Kidney capillary endothelial cell (primary cell): ENCODE measurements at regions not wholly inside any gene's neighbourhood (a gene's known extent, or its start where the extent isn't known, plus 50 kb on each side); places are given as distances from the start of the nearest gene placed in this dataset.
"Not testable (repeated sequence)": the region's sequence is repeated elsewhere in the genome, so short reads cannot be mapped to it uniquely, and the experiment has no call there.

ENCODE experiments used
- DNase-seq: peaks from one replicate; pipeline ENCODE4 v3.0.0-alpha.2; 2018; ENCODE audit warnings: low spot score

DNA sequence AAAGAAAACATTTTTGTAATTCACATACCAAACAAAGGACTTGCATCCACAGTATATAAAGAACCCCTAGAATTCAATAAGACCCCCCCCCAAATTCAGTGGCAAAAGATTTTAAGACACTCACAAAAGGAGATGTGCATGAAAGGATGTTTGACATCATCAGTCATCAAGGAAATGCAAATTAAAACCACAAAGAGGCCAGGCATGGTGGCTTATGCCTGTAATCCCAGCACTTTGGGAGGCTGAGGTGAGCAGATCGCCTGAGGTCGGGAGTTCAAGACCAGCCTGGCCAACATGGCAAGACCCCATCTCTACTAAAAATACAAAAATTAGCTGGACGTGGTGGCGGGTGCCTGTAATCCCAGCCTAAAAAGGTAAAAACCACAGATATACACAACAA is 61.3 kb downstream of the AIPL1 start:
- not testable (repeated sequence) for DNase-seq

DNA sequence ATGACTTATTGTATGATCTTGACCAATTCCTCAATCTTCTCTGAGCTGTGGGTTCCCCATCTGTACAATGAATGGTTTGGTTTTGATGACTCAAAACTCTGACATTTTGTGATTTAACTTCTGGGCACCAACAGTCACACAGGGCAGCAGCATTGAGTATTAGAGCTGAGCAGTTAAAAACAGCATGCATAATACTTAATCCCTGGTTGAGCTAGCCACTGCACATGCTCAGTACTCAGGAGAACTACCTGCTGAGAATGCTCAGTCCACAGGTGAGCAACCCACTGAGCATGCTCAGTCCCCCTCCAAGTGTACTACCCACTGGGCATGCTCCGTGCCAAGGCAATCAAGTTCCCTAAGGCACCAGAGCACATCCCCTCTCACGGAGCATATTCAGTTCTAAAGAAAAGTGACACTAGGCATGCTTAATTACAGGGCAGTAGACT is 68.7 kb downstream of the AIPL1 start:
- no peak for DNase-seq

DNA sequence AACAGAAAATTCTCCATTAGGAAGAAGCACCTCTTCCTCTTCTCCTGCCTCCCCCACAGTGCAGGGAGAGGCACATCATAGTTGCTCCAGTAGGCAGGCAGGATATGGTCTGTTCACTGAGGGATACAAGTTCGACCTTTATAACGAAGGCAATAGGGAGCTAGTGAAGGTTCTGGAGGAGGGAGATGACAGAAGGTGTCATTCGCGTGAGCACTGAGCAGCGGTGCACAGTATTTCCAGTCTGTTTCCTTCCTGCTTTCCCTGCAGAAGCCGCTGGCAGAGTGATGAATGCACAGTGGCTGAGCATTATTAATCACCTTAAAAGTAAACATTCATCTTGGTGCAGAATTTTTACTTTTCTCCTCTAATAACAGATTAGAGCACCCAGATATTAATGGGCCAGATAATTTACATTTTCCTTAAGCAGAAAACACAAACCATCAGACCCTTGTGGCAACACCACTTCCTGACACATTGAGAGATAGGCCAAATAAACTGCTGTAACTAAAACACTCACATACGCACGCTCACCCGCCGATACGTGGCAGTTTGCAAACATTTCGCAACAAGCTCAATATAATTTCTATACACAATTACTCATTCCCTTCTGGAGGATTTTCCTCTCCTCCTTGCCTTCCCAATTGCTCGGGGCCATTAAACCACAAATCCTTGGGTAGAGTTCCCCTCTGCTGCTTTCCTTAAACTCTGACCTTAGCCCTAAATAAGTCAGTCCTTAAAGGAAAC is 69.5 kb downstream of the AIPL1 start:
- no peak for DNase-seq

DNA sequence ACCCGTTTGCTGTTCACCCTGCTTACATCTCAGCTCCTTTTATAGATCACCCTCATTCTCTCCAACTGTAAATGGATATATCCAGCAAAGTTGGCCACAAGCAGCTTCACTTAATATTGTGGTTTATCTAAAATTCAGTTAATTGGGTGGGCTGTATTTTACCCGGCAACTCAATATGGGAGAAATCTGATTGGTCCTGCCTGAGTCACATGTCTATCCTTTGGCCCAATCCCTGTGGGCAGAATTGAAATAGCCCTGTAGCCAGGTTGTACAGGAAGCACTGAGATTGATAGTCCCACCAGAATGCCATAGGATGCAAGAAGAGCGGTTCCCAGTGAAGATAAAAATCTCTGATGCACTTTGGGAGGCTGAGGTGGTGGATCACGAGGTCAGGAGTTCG is 73.2 kb downstream of the AIPL1 start:
- DNase-seq = peak; percentile 20

DNA sequence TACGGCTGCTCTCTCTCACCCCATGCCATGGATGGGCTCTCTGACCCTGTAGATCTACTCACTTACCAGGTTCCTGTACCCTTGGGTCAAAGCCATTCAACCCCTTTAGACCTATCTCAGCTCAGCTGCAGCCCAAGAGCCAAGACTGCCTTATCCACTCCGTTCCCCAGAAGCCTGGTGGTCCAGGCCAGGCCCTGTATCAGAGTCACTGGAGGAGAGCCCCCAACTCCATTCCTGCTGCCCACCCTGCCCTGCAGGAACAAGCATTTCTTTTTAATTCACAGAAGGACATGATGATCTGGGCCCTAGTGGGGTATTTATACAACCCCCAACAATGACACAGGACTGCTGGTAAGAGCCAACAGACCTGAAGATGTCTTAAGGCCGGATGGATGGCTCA is 76.8 kb downstream of the AIPL1 start:
- DNase-seq = no peak

DNA sequence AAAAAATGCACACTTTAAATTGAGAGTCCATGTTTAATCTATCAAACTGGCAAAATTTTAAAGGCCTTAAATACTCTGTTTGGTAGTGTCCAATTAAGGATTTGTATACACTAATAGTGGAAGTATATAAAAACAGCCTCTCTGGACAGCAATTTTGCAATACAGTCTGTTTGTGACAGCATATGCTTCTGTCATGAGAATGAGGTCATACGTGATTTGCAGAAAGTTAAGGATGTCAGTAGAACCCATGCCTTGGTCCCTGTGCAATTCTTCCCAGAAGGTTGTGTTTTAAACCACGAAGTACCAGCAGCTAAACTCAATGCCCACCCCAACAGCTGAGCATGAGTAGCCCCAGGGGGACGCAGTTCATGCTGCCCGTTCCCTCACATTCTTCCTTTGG is 78.4 kb downstream of the AIPL1 start:
- no peak for DNase-seq

DNA sequence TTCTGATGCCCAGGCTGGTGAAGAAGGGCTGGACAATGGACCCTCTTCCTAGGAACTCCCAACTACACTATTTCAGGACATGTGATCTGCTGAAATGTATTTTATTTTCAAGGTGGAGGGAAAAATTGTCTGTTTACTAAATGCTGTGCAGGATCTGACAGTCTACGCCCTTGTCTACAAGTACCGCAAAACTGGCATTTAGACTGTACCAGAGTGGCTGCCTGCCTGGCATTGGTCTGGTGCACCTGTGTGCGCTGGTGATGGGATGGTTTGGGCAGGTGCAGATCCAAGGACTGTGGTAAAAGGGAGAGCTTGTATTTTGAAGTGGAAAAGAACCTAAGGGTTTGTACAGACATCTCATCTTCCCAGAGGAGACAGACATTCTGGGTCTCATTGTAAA is 79.7 kb downstream of the AIPL1 start:
- no peak for DNase-seq

DNA sequence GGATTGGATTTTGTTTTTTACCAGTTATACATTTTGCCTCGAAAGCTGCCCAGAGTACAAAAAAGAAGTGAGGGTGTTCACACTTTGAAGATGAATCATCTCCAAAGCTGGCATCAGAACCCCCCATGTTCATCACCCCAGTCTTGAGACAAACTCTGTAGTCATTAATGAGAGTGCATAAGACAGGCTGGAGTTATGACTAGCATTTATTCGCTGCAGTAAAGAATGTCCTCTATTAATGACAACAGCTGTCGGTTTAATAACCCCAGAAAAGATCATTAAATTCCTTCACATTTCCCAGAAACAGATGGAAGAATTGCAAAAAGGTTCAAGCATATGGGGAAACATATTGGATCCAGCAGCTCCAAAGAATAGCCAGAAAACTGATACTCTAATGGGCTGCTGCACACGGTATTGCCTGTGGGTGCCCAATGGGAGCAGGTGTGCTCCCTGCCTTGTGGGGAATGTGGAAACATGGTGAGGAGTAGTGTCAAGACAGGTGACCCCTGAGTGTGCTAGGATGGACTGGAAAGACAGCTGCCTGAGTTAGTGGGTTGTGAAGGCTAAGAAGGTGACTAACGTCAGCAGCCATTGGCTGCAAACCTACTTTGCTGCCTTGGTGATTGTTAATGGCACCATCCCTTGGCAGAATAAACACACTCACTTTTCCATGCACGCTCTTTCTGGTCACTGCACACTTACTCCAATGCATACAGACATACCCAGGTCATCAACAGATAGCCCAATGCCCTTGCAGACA is 81.9 kb downstream of the AIPL1 start:
- no peak for DNase-seq

DNA sequence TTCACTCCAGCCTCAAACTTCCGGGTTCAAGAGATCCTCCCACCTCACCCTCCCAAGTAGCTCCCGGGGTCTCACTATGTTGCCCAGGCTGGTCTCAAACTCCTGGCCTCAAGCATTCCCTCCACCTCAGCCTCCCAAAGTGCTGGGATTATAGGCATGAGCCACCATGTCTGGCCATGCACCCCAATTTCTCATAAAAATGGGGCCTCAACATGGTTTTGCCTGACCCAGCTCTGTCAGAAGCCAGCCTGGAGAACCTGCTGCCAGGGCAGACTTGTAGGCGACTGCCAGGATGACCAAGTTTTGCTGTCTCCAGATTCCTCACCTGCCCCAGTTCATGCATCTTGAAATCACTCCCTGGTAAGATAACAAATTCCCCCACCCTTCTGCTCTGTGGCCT is 82.9 kb downstream of the AIPL1 start:
- no peak for DNase-seq

DNA sequence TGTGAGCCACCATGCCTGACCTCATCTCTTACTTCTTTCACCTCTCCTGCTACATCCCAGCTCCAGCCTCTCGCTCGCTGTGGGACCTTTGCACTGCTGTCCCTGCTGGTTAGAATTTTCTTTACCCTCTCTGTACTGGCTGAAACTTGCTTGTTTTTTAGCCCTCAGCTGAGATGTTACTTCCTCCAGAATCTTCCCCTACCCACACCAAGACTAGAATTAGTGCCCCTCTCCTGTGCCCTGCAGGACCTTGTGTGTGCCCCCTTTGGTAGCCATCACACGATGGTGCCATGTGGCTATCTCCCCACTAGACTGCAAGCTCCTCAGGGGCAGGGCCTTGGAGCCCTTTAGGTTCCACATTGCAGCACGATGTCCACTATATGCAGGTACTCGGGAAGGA is 84.1 kb downstream of the AIPL1 start:
- no peak for DNase-seq

DNA sequence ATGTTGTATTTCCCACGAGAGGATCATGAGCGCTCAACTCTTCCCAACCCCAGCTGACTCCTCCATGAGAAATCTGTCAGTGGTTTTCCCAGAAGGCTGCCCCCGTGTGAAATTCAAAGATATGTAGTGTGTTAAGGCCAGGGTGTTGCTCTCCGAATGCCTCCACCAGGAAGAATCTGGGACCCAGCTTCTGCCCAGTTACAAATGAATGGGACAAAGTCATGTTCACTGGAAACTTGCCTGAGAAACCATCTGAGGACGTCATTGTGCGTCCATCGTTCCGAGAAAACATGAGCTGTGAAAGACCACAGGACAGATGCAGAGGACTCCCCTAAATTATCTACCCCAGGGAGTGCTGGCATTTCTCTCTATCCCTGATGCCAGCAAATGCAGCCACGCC is 86.0 kb downstream of the AIPL1 start:
- no peak for DNase-seq

DNA sequence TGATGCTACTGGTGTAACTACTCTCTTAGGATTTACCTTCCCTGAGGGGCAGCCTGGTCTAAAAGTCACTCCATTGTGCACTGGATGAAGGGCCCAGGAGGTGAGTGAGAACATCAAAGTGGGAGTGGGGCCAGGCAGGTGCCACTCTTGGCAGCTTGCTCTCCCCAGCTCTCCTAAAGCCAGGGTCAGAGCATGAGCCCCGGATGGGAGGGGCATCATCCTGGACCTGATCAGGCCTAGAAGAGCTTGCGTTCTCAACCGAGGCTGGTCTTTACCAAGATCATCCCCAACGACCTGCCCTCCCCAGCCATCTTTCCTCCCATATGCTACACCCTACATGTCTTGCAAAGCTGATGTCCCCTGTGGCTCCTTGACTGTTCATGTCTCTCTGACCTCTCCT is 87.1 kb downstream of the AIPL1 start:
- DNase-seq = no peak

DNA sequence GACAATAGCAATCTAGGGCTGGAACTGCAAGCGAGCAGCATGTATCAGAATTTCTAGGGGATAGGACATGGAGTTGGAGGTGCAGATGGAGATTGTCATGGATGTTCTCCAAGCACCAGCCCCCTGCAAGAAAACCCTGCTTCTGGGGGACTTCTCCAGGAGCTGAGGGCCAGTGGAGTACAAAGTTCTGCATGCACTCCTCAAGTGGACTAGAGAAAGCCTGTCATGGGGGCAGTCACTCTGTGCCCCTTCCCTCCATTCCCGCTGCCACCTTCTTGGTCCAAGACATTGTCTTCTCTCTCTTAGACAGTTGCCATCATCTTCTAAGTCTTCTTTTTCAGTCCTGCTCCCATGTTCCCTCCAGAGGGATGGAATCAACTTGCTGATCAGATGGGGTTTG is 87.9 kb downstream of the AIPL1 start:
- DNase-seq = no peak

DNA sequence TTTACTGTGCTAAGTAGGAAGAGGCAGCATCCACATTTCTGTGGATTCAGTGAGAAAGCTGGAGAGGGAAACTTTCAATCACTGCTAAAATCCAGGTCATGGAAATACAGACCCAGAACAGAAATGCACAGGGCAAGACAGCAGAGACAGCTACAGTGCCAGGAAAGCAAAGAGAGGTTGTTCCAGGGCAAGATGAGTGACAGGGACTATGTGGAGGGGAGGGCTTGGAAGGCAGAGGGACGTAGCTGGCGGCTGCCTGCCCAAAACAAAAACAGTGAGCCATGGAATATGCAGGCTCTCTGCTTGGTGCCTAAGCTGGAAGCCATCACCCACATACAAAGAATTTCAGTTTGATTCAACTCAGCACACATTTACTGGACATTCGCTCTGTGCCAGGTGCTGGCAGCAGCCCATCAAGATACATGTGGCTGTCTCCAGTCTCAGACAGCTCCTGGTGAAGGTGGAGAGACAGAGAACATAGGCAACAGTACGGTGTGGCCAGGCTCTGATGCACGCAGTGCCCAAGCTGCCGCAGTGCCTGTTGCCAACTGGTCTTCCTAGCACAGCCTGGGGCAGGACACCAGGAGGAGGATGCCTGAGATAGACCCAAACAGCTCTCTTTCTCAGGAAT is 88.7 kb downstream of the AIPL1 start:
- no peak for DNase-seq

DNA sequence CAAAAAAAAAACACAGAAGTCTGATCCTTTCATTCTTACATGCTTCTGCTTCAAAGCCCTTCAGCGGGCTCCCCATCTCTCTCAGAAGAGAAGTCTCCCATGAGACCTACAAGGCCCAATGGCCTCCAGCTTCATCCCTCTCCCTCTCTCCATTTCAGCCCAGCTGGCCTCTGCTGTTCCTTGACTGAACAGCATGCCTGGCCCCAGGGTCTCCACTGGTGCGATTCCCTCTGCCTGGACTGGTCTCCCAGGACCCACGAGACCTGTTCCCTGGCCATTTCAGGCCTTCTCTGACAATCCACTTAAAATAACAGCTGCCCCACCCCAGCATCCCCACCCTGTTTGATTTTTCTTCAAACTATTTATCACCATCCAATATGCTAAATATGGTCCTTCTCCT is 91.2 kb downstream of the AIPL1 start:
- no peak for DNase-seq

DNA sequence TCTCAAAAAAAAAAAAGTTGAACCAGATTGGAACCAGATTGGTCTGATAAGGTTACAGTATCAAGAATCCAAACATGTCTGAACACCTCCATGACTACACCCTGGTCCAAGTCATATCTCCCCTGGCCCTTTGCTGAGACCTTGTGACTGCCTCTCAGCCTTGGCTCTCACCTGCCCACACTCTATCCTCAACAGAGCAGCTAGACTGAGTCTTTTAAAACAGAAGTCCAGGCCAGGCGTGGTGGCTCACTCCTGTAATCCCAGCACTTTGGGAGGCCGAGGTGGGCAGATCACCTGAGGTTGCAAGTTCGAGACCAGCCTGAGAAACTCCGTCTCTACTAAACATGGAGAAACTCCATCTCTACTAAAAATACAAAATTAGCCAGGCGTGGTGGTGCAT is 91.7 kb downstream of the AIPL1 start:
- no peak for DNase-seq

DNA sequence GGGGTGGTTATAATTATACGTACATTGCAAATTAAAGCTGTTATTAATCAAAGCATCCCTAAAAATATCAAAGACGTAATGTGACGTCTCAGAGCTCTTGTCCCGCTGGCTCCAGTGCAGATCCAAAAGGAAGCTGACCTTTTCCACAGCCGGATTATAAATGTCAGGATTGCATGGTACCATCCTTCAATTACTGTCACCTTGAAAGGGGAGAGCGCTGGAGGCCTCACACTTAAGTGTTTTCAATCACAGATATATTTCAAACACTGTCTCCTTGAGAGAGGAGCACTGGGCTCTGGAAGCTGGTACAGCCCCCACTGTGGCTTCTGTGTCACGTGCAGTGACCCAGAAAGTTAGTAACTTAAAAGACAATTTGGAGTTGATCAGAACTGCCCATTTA is 94.2 kb downstream of the AIPL1 start:
- DNase-seq = no peak

DNA sequence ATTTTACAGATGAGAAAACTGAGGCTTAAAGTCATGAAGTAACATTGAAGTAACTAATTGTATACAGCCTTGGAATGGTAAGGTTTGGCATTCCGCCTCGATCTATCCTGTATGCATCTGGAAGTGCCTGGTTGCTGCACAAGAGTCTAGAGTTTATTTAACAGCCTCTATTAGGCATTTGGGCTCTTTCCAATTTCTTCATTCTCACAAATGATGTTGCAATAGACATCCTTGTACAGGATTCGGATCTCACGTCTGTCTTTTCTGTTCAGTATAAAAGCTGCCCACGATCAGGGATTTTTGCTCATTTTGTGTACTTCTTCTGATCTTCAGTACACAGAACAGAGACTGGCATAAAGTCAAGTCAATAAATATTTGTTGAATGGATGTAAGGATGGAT is 100.5 kb downstream of the AIPL1 start:
- no peak for DNase-seq

DNA sequence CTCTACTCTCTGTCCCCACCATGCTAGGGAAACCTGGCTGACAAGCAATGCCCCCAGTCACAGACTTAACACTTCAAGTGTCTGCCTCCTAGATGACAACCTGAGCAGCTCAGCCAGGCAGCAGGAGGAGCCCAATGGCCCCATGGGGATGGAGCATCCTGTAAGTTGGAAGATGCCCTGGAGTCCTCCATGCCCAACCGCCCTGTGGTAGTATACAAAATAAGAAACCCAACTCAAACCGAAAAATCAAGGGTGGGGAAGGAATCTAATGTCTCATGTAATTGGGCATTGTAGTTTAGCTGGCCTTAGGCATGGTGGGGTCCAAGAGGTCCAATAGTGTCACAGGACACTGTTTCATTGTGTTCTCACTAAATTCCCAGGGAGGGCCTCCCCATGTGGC is 104.0 kb downstream of the AIPL1 start:
- DNase-seq = no peak

DNA sequence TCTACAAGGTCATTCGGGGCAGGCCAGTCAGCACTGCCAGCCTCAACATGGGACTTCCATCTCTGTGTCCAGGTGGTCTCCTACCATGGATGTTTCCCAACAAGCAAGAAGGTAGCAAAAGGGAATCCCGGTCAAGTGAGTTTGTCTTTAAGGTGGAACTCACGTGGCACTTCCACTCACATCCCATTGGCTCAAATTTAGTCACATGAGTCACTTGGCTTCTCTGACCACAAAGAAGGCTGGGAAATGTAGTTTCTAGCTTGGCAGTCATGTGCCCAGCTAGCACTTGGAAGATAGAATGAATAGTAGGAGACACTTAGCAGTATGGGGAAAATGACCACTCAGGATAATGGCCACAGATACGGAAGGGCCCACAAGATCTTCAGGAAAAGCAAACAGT is 106.6 kb downstream of the AIPL1 start:
- no peak for DNase-seq

DNA sequence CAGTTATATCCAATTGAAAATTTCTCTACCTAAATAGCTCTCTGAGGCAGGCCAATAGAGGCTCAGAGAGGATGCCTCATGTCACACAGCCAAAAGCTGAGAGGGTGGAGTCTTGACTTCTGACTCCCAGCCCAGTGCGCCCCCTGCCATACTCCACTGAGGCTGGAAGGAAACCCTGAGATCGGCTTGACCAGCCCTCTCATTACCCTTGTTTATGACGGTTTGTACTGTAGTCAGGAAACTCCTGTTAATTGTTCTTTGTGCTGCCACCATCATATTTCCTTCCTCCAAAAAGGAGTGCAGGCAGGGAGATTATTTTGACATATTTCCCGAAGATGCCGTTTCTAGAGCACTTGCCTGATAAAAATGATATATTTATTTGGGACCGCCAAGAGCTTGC is 107.9 kb downstream of the AIPL1 start:
- DNase-seq = peak; percentile 69

DNA sequence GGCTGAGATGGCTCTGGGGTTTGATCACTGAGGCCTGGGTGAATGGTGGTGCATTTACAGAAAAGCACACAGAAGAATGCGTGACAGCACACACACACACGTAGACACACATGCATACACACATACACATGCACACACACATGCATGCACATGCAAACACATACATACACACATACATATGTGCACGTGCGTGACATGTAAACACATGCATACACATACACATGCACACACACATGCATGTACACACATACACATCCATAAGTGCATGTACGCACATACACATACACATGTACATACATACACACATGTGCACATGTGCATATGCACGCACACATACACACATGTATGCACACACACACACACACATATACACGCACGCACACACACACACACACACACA is 108.4 kb downstream of the AIPL1 start:
- no peak for DNase-seq

DNA sequence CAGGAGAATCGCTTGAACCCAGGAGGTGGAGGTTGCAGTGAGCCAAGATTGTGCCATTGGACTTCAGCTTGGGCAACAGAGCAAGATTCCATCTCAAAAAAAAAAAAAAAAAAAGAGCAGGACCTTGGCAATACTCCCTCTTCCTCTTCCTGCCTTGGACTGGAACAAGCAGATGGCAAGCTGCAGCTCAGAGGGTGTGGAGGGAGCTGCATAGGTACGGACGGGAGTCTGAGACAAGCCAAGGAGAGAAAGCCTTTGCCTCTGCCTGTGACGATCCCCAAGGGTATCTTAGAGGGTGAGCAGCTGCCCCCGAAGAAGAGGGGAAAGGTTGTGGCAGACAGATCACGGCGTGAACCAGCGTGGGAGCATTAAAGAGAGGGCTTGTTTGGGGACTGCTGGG is 109.2 kb downstream of the AIPL1 start:
- no peak for DNase-seq
